NCI-H69 (cell line): ENCODE measurements at regions not wholly inside any gene's neighbourhood (a gene's known extent, or its start where the extent isn't known, plus 50 kb on each side); places are given as distances from the start of the nearest gene placed in this dataset.

ENCODE experiments used
- DNase-seq: peaks from one replicate; lab custom pipeline; 2025; lab: John Stamatoyannopoulos, UW

GRCh38 chr2:217273851-217274250 lies 414.0 kb upstream of the TNP1 start:
- no peak for DNase-seq

- no peak for DNase-seq
Measured at GRCh38 chr2:217273162-217273561, 413.3 kb upstream of the TNP1 start.

GRCh38 chr2:217271813-217272212 lies 411.9 kb upstream of the TNP1 start:
- no peak for DNase-seq

GRCh38 chr2:217270485-217271121 lies 410.7 kb upstream of the TNP1 start:
- DNase-seq: no peak

- DNase-seq: no peak
Measured at GRCh38 chr2:217269701-217270484, 410.0 kb upstream of the TNP1 start.

- DNase-seq: no peak
Measured at GRCh38 chr2:217268978-217269377, 409.1 kb upstream of the TNP1 start.

GRCh38 chr2:217267758-217268157 lies 407.9 kb upstream of the TNP1 start:
- DNase-seq: no peak

- peak; percentile 23 for DNase-seq
Measured at GRCh38 chr2:217263756-217264155, 403.9 kb upstream of the TNP1 start.

- no peak for DNase-seq
Measured at GRCh38 chr2:217262911-217263310, 403.0 kb upstream of the TNP1 start.

- DNase-seq: no peak
Measured at GRCh38 chr2:217261452-217261851, 401.6 kb upstream of the TNP1 start.

GRCh38 chr2:217260441-217261115 lies 400.7 kb upstream of the TNP1 start:
- no peak for DNase-seq

- no peak for DNase-seq
Measured at GRCh38 chr2:217258170-217258569, 398.3 kb upstream of the TNP1 start.

- DNase-seq: no peak
Measured at GRCh38 chr2:217256251-217256650, 396.4 kb upstream of the TNP1 start.

- peak; percentile 40 for DNase-seq
Measured at GRCh38 chr2:217254111-217254510, 394.2 kb upstream of the TNP1 start.

GRCh38 chr2:217252181-217252580 lies 392.3 kb upstream of the TNP1 start:
- no peak for DNase-seq

GRCh38 chr2:217250013-217250524 lies 390.2 kb upstream of the TNP1 start:
- no peak for DNase-seq

GRCh38 chr2:217249121-217250012 lies 389.5 kb upstream of the TNP1 start:
- peak; percentile 49 for DNase-seq

GRCh38 chr2:217248312-217248935 lies 388.6 kb upstream of the TNP1 start:
- DNase-seq: peak; percentile 41

- DNase-seq: no peak
Measured at GRCh38 chr2:217247476-217247875, 387.6 kb upstream of the TNP1 start.

- no peak for DNase-seq
Measured at GRCh38 chr2:217246108-217246507, 386.2 kb upstream of the TNP1 start.

- DNase-seq: peak; percentile 6
Measured at GRCh38 chr2:217244815-217245214, 385.0 kb upstream of the TNP1 start.
